ENCODE measurements at regions not wholly inside any gene's neighbourhood (a gene's known extent, or its start where the extent isn't known, plus 50 kb on each side); places are given as distances from the start of the nearest gene placed in this dataset.

- Histone ChIP-seq H3K9me3 (ENCODE audit: severe bottlenecking) (no peaks in the 10 kb centered on the region), H3K36me3 (ENCODE audit: low read depth) (no peaks in the 10 kb centered on the region), H3K4me3 (ENCODE audit: severe bottlenecking) (no peak overlapping the region), H3K27ac (ENCODE audit: poor library complexity, severe bottlenecking) (no peak overlapping the region), H3K27me3 (ENCODE audit: insufficient read depth, poor library complexity, severe bottlenecking) (no peaks in the 10 kb centered on the region), H3K4me1 (ENCODE audit: insufficient read depth, poor library complexity, severe bottlenecking) (no peaks in the 10 kb centered on the region)
- TF ChIP-seq, protein P1, sequence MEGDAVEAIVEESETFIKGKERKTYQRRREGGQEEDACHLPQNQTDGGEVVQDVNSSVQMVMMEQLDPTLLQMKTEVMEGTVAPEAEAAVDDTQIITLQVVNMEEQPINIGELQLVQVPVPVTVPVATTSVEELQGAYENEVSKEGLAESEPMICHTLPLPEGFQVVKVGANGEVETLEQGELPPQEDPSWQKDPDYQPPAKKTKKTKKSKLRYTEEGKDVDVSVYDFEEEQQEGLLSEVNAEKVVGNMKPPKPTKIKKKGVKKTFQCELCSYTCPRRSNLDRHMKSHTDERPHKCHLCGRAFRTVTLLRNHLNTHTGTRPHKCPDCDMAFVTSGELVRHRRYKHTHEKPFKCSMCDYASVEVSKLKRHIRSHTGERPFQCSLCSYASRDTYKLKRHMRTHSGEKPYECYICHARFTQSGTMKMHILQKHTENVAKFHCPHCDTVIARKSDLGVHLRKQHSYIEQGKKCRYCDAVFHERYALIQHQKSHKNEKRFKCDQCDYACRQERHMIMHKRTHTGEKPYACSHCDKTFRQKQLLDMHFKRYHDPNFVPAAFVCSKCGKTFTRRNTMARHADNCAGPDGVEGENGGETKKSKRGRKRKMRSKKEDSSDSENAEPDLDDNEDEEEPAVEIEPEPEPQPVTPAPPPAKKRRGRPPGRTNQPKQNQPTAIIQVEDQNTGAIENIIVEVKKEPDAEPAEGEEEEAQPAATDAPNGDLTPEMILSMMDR (IDR thresholded peaks at IDR 0.05; ENCODE audit: poor library complexity, severe bottlenecking): no peak
- ATAC-seq (ENCODE audit: low read depth) (no peak), DNase-seq (ENCODE audit: low spot score) (no peak)
Measured at GRCh38 chr12:24708718-24709117, 240.2 kb downstream of the BCAT1 start.

DNA sequence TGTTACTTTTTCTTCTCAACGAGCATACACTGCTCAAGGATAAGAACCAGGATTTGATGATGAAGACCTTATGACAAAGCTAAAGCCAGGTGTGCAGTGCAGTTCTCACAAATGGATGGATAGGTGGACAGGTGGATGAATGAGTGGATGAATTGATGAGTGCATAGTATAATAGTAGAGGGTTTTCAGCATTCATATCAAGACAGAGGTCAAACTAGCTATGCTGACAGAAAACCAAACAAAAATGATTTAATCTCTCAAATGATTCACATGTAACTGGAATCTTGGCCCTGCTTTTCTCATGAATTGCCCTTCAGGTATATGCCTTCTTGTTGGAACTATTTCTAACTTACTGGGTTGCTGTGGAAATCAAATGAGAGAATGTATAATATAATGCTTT is 240.9 kb downstream of the BCAT1 start:
- Histone ChIP-seq H3K4me3 (ENCODE audit: severe bottlenecking) (no peak overlapping the region), H3K27me3 (ENCODE audit: insufficient read depth, poor library complexity, severe bottlenecking) (no peaks in the 10 kb centered on the region), H3K4me1 (ENCODE audit: insufficient read depth, poor library complexity, severe bottlenecking) (no peaks in the 10 kb centered on the region), H3K9me3 (ENCODE audit: severe bottlenecking) (no peaks in the 10 kb centered on the region), H3K36me3 (ENCODE audit: low read depth) (no peaks in the 10 kb centered on the region), H3K27ac (ENCODE audit: poor library complexity, severe bottlenecking) (no peak overlapping the region)
- TF ChIP-seq, protein P1 (IDR thresholded peaks at IDR 0.05; ENCODE audit: poor library complexity, severe bottlenecking): no peak
- ATAC-seq (ENCODE audit: low read depth) (no peak), DNase-seq (ENCODE audit: low spot score) (no peak)

- TF ChIP-seq, protein P1 (IDR thresholded peaks at IDR 0.05; ENCODE audit: poor library complexity, severe bottlenecking): no peak
- no peak overlapping the region for H3K4me3 ChIP-seq (ENCODE audit: severe bottlenecking)
- no peak overlapping the region for H3K27ac ChIP-seq (ENCODE audit: poor library complexity, severe bottlenecking)
- no peaks in the 10 kb centered on the region for H3K36me3 ChIP-seq (ENCODE audit: low read depth)
- no peaks in the 10 kb centered on the region for H3K9me3 ChIP-seq (ENCODE audit: severe bottlenecking)
- no peaks in the 10 kb centered on the region for H3K4me1 ChIP-seq (ENCODE audit: insufficient read depth, poor library complexity, severe bottlenecking)
- H3K27me3 ChIP-seq (ENCODE audit: insufficient read depth, poor library complexity, severe bottlenecking): no peaks in the 10 kb centered on the region
- no peak for DNase-seq (ENCODE audit: low spot score)
- no peak for ATAC-seq (ENCODE audit: low read depth)
Measured at GRCh38 chr12:24707334-24707733, 241.6 kb downstream of the BCAT1 start.

DNA sequence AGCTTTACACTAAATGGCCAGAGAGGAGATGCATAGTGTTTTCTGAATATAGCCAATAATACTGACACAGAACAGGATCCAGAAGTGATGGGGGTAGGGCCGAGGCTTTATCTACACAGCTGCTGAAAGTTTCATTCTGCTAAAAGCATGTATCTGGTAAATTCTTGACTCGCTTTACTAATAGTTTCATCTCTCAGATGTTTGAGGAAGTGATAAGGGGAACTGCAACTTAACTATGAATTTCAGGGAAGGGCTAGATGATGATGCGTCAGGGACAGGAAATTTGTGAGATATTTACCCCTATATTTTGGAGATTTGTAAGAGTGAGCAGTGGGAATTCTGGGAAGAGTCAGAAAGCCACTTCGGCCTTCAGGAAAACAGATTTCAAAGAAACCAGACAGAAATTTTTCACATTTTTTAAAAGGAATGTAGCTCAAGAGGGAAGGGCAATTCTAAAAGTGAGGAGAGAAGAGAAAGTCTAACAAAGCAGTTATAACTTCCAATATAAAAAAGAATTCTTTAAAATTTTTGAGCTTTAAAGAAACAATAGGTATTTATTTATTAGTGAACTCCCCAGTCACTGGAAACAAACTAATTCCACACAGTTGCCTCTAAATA is 243.1 kb downstream of the BCAT1 start:
- Histone ChIP-seq H3K4me1 (ENCODE audit: insufficient read depth, poor library complexity, severe bottlenecking) (no peaks in the 10 kb centered on the region), H3K9me3 (ENCODE audit: severe bottlenecking) (no peaks in the 10 kb centered on the region), H3K27me3 (ENCODE audit: insufficient read depth, poor library complexity, severe bottlenecking) (no peaks in the 10 kb centered on the region), H3K4me3 (ENCODE audit: severe bottlenecking) (no peak overlapping the region), H3K27ac (ENCODE audit: poor library complexity, severe bottlenecking) (no peak overlapping the region), H3K36me3 (ENCODE audit: low read depth) (no peaks in the 10 kb centered on the region)
- TF ChIP-seq, protein P1 (IDR thresholded peaks at IDR 0.05; ENCODE audit: poor library complexity, severe bottlenecking): no peak
- DNase-seq (ENCODE audit: low spot score): no peak
- no peak for ATAC-seq (ENCODE audit: low read depth)

- DNase-seq (ENCODE audit: low spot score) (no peak), ATAC-seq (ENCODE audit: low read depth) (no peak)
- Histone ChIP-seq H3K27ac (ENCODE audit: poor library complexity, severe bottlenecking) (no peak overlapping the region), H3K4me3 (ENCODE audit: severe bottlenecking) (no peak overlapping the region), H3K36me3 (ENCODE audit: low read depth) (no peaks in the 10 kb centered on the region), H3K27me3 (ENCODE audit: insufficient read depth, poor library complexity, severe bottlenecking) (no peaks in the 10 kb centered on the region), H3K4me1 (ENCODE audit: insufficient read depth, poor library complexity, severe bottlenecking) (no peaks in the 10 kb centered on the region), H3K9me3 (ENCODE audit: severe bottlenecking) (no peaks in the 10 kb centered on the region)
- TF ChIP-seq, protein P1 (IDR thresholded peaks at IDR 0.05; ENCODE audit: poor library complexity, severe bottlenecking): no peak
Measured at GRCh38 chr12:24705216-24705615, 243.7 kb downstream of the BCAT1 start.

Data from RWPE2 (cell line).